K562 (cell line): ENCODE measurements at regions not wholly inside any gene's neighbourhood (a gene's known extent, or its start where the extent isn't known, plus 50 kb on each side); places are given as distances from the start of the nearest gene placed in this dataset.

Source experiments
- ATAC-seq: fragments of 200-7000 bp; cut with Tn5 transposase; 3 replicates; pipeline ENCODE4 v1.9.1; 2020; ENCODE audit warnings: moderate library complexity
- BruUV-seq: library from RNA; stranded (reverse); fragments of 400-500 nt; replicated peaks from 2 replicates; lab custom pipeline; 2021; lab: Mats Ljungman, UMichigan
- CTCF ChIA-PET: fragments of 300-600 bp; formaldehyde crosslinking; extraction: SDS; loops from one replicate; lab custom pipeline; 2021; ENCODE audit warnings: low intra/inter-chr PET ratio; lab: Yijun Ruan, JAX
- POLR2A ChIA-PET: fragments of 300-600, 350-650 bp; sonication (Branson Sonifier 250); formaldehyde crosslinking; extraction: SDS; loops from one replicate; lab custom pipeline; 2021; ENCODE audit warnings: antibody characterized with exemption, inconsistent platforms; lab: Yijun Ruan, JAX
- DNase-seq, 4 experiments: peaks; one replicate each; pipeline versions ENCODE4 v3.0.0 to v3.0.0-alpha.2; 2011 to 2018; ENCODE audit warnings: low spot score in 3 of 4, mixed read lengths in 3 of 4; ENCODE audit errors: extremely low read depth in 1 of 4
- FAIRE-seq: peaks from 2 replicates; lab custom pipeline; 2011; peaks lifted over from hg19 to GRCh38; lab: Jason Lieb, UNC
- H2AFZ ChIP-seq: 2 replicates; pipeline ENCODE4 v1.6.0; 2011; ENCODE audit warnings: low read depth, low read length, control low read depth, inconsistent platforms
- H3K27ac ChIP-seq: fragments of 200-600 bp; 3 replicates; pipeline ENCODE4 v1.8.0; 2011; ENCODE audit warnings: low read depth, mild to moderate bottlenecking, control low read depth, inconsistent platforms, low read length, moderate library complexity, mixed read lengths; ENCODE audit errors: extremely low read depth
- H3K27me3 ChIP-seq, 2 experiments: fragments of 300-600 bp in 1 of 2; 2 replicates in 1 of 2; 3 replicates in 1 of 2; pipeline versions ENCODE4 v1.6.0 to v1.8.0; 2011; ENCODE audit warnings: inconsistent platforms in 2 of 2, low read length in 2 of 2, mild to moderate bottlenecking in 1 of 2, mixed read lengths in 1 of 2, moderate library complexity in 1 of 2; ENCODE audit not compliant: control insufficient read depth in 2 of 2, insufficient read depth in 2 of 2
- H3K36me3 ChIP-seq: fragments of 300-600 bp; 3 replicates; pipeline ENCODE4 v1.8.0; 2011; ENCODE audit warnings: mild to moderate bottlenecking, low read length, inconsistent platforms; ENCODE audit not compliant: control insufficient read depth, insufficient read depth
- H3K4me1 ChIP-seq, 2 experiments: fragments of 200-600 bp in 1 of 2; replicated peaks in 1 of 2; 2 replicates in 1 of 2; 3 replicates in 1 of 2; pipeline versions ENCODE4 v1.5.1 to v1.8.0; 2011; ENCODE audit warnings: inconsistent platforms in 2 of 2, low read length in 2 of 2, mild to moderate bottlenecking in 1 of 2, mixed read lengths in 1 of 2, moderate library complexity in 1 of 2; ENCODE audit not compliant: control insufficient read depth in 2 of 2, insufficient read depth in 2 of 2
- H3K4me2 ChIP-seq: 2 replicates; pipeline ENCODE4 v1.6.1; 2011; ENCODE audit warnings: low read length, control low read depth, inconsistent platforms, mixed read lengths; ENCODE audit not compliant: insufficient read depth
- H3K4me3 ChIP-seq: fragments of 200-600 bp; sonication (generic), shearing (Covaris generic); 2 replicates; pipeline ENCODE4 v1.5.1; 2016; ENCODE audit warnings: control low read depth, inconsistent platforms
- H3K79me2 ChIP-seq: fragments of 200-600 bp; 3 replicates; pipeline ENCODE4 v1.8.0; 2011; ENCODE audit warnings: low read length, inconsistent platforms; ENCODE audit not compliant: control insufficient read depth, insufficient read depth
- H3K9ac ChIP-seq, 2 experiments: 2 replicates each; pipeline versions ENCODE4 v1.6.0 to v1.6.1; 2011; ENCODE audit warnings: low read depth in 2 of 2, low read length in 2 of 2, control low read depth in 1 of 2, inconsistent platforms in 1 of 2, mild to moderate bottlenecking in 1 of 2, mixed read lengths in 1 of 2; ENCODE audit not compliant: insufficient read depth in 1 of 2
- H3K9me1 ChIP-seq: one replicate; pipeline ENCODE4 v1.6.0; 2011; ENCODE audit warnings: inconsistent platforms, mild to moderate bottlenecking, low read length, moderate library complexity; ENCODE audit not compliant: control insufficient read depth, insufficient read depth
- H3K9me3 ChIP-seq: replicated peaks from 2 replicates; pipeline ENCODE4 v1.5.1; 2011; ENCODE audit warnings: low read depth, low read length, inconsistent platforms; ENCODE audit not compliant: control insufficient read depth, insufficient read depth
- H4K20me1 ChIP-seq: replicated peaks from 2 replicates; pipeline ENCODE4 v1.6.1; 2011; ENCODE audit warnings: low read length, inconsistent platforms, mixed read lengths; ENCODE audit not compliant: control insufficient read depth, insufficient read depth
- ATF2 ChIP-seq: sonication (generic); formaldehyde crosslinking; IDR thresholded peaks from 2 replicates; pipeline ENCODE4 v1.8.1; 2022; ENCODE audit warnings: missing genetic modification reagents
- E2F8 ChIP-seq: fragments of 450-650 bp; IDR thresholded peaks from 2 replicates; pipeline ENCODE4 v1.7.1; 2018; ENCODE audit warnings: mild to moderate bottlenecking, low read depth; ENCODE audit not compliant: partially characterized antibody
- FOXM1 ChIP-seq, 2 experiments: fragments of 450-650 bp in 1 of 2; sonication (generic) in 1 of 2; formaldehyde crosslinking in 1 of 2; IDR thresholded peaks; 2 replicates each; pipeline versions ENCODE4 v1.6.1 to v1.9.0; 2017 to 2022; ENCODE audit warnings: low read depth in 2 of 2, mild to moderate bottlenecking in 2 of 2, missing genetic modification reagents in 1 of 2, moderate library complexity in 1 of 2
- LCOR ChIP-seq: sonication (generic); formaldehyde crosslinking; IDR thresholded peaks from 2 replicates; pipeline ENCODE4 v1.8.0; 2022; ENCODE audit warnings: mild to moderate bottlenecking, missing genetic modification reagents
- NBN ChIP-seq: fragments of 450-650 bp; IDR thresholded peaks from 2 replicates; pipeline ENCODE4 v1.6.1; 2016; ENCODE audit warnings: low read depth, mild to moderate bottlenecking
- PTRF ChIP-seq: fragments of 450-650 bp; IDR thresholded peaks from 2 replicates; pipeline ENCODE4 v1.6.1; 2016; ENCODE audit warnings: mild to moderate bottlenecking, missing genetic modification characterization, missing compliant biosample characterization
- RAD51 ChIP-seq: fragments of 450-650 bp; IDR thresholded peaks from 2 replicates; pipeline ENCODE4 v1.7.1; 2016; ENCODE audit warnings: low read depth, mild to moderate bottlenecking, borderline replicate concordance
- SAFB ChIP-seq: fragments of 200-400 bp; formaldehyde crosslinking; IDR thresholded peaks from 2 replicates; pipeline ENCODE4 v1.6.1; 2017; ENCODE audit warnings: low read depth, low read length, borderline replicate concordance
- SLC30A9 ChIP-seq: fragments of 250-450 bp; sonication (Bioruptor Pico); IDR thresholded peaks from 2 replicates; pipeline ENCODE4 v1.8.0; 2022; ENCODE audit warnings: mild to moderate bottlenecking, moderate library complexity
- ZNF12 ChIP-seq: sonication (generic); formaldehyde crosslinking; IDR thresholded peaks from 2 replicates; pipeline ENCODE4 v1.4.0; 2020; ENCODE audit warnings: mild to moderate bottlenecking, missing genetic modification reagents
- ZNF668 ChIP-seq: fragments of 250-450 bp; sonication (Bioruptor Pico); IDR thresholded peaks from 2 replicates; pipeline ENCODE4 v1.8.0; 2022; ENCODE audit warnings: mild to moderate bottlenecking, inconsistent platforms
- WGBS: fragments of 100-300 bp; shearing (Covaris generic); methylation state at CpG from one replicate; pipeline ENCODE4 v1.1.6; 2016; ENCODE audit warnings: low coverage, mixed read lengths; ENCODE audit not compliant: insufficient coverage; ENCODE audit errors: missing lambda C conversion rate; 5-methylcytosine and 5-hydroxymethylcytosine counted together
- in situ Hi-C: fragments of 300-500 bp; cut with MboI; formaldehyde crosslinking; loops from 4 replicates; pipeline ENCODE4 v1.15.0; 2018; ENCODE audit warnings: inconsistent platforms, mixed read lengths
- intact Hi-C: fragments of 100-400 bp; cut with micrococcal nuclease; formaldehyde crosslinking; loops from 2 replicates; pipeline ENCODE4 v1.14.2; 2022
- TF ChIP-seq, protein P1 (sequence below): fragments of 250-450 bp; sonication (Bioruptor Pico); IDR thresholded peaks from 2 replicates; pipeline ENCODE4 v1.5.0; 2021

DNA sequence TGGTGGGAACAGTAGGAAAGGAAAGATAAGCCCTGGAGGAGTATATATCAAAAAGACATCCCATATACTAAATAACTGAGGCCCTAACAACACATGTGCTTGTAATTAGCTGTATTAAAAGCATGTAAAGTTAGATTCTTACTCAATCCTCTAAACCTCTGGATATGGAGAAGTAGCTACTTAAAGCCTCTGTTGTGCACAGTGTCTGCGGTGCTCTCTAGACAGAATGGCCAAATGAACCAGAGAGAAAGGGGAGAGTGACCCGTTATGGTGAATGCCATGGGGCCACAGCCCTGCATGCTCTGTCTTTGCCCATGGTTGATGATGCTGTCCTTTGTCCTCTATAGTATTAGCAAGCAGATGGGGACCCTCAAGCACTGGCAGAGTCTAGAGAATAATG, 104.4 kb upstream of the SLC8A1 start:
- Histone ChIP-seq H3K79me2 (no peaks in the 10 kb centered on the region), H4K20me1 (no peaks in the 10 kb centered on the region), H3K27me3 (no peaks in the 10 kb centered on the region), H2AFZ (no peak overlapping the region), H3K9ac (no peak overlapping the region), H3K4me3 (no peak overlapping the region), H3K36me3 (no peaks in the 10 kb centered on the region), H3K9me3 (no peaks in the 10 kb centered on the region), H3K4me2 (no peak overlapping the region), H3K4me1 (no peaks in the 10 kb centered on the region), H3K9me1 (no peaks in the 10 kb centered on the region), H3K27ac (no peak overlapping the region)
- no peak for DNase-seq
- BruUV-seq = no TSS peak
- in situ Hi-C loops = no loop called here
- 0% methylated on average over 2 of the region's 2 CpGs for WGBS
- FAIRE-seq = no peak
- intact Hi-C loops = no loop called here
- TF ChIP-seq, protein P1, sequence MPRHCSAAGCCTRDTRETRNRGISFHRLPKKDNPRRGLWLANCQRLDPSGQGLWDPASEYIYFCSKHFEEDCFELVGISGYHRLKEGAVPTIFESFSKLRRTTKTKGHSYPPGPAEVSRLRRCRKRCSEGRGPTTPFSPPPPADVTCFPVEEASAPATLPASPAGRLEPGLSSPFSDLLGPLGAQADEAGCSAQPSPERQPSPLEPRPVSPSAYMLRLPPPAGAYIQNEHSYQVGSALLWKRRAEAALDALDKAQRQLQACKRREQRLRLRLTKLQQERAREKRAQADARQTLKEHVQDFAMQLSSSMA (CRISPR knock-in tag) = no peak
- TF ChIP-seq NBN (no peak), SAFB (no peak)
- POLR2A ChIA-PET = no interaction called here
- CTCF ChIA-PET = no interaction called here
- ATAC-seq = no peak

DNA sequence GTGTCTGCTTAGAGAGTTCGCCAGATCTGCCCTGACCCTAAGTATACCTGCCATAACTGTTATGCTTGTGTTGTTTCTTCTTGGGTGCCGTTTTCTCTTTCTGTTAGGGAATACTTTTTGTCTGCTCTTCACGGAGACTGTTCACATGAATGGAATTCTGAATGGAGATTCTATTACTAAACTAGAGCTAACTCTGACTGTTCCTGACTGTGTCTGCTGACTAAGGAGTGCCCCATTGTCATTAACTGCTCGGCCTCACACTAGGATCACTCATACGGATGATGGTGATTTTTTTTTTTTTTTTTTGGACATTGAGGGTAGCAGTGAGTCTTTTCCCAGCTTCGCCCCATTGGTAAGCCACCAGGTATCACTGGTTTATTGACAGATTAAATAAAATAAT, 104.8 kb upstream of the SLC8A1 start:
- H3K9me1 ChIP-seq = no peaks in the 10 kb centered on the region
- no peak overlapping the region for H2AFZ ChIP-seq
- no peaks in the 10 kb centered on the region for H3K4me1 ChIP-seq
- H3K4me3 ChIP-seq = no peak overlapping the region
- POLR2A ChIA-PET = interaction anchor here (0.6 kb wide), 1 partner anchor 13 kb away, joined by 4 read pairs; no protein-coding TSS in a partner anchor
- H3K27me3 ChIP-seq = no peaks in the 10 kb centered on the region
- no peak for TF ChIP-seq ZNF668
- TF ChIP-seq LCOR (CRISPR knock-in tag) = no peak
- no peak for TF ChIP-seq SLC30A9 (CRISPR knock-in tag)
- TF ChIP-seq ZNF12 (CRISPR knock-in tag) = no peak
- no peak for TF ChIP-seq ATF2 (CRISPR knock-in tag)
- no peak for TF ChIP-seq FOXM1 (IDR thresholded peaks at IDR 0.05; ENCODE audit: low read depth)
- no peak for TF ChIP-seq FOXM1 (CRISPR knock-in tag; IDR thresholded peaks at IDR 0.05; ENCODE audit: low read depth)
- TF ChIP-seq E2F8 = no peak
- no peak for TF ChIP-seq PTRF (tag)
- no peak for TF ChIP-seq RAD51
- TF ChIP-seq, all 486 proteins: peak for 0
- H3K27ac ChIP-seq = no peak overlapping the region
- H4K20me1 ChIP-seq = no peaks in the 10 kb centered on the region
- CTCF ChIA-PET = no interaction called here
- 2% methylated on average over 6 of the region's 6 CpGs for WGBS
- H3K9ac ChIP-seq = no peak overlapping the region
- H3K9me3 ChIP-seq = no peaks in the 10 kb centered on the region
- BruUV-seq = no TSS peak
- intact Hi-C loops = no loop called here
- no peaks in the 10 kb centered on the region for H3K36me3 ChIP-seq
- DNase-seq (no peak), ATAC-seq (no peak), FAIRE-seq (no peak)
- in situ Hi-C loops = no loop called here
- no peak overlapping the region for H3K4me2 ChIP-seq
- no peaks in the 10 kb centered on the region for H3K79me2 ChIP-seq
